NCI-H2081 (cell line): ENCODE measurements at regions not wholly inside any gene's neighbourhood (a gene's known extent, or its start where the extent isn't known, plus 50 kb on each side); places are given as distances from the start of the nearest gene placed in this dataset.
"Not testable (repeated sequence)": the region's sequence is repeated elsewhere in the genome, so short reads cannot be mapped to it uniquely, and the experiment has no call there.

ENCODE experiments used
- DNase-seq, 2 experiments: peaks; one replicate each; lab custom pipeline; 2025; lab: John Stamatoyannopoulos, UW

- no peak for DNase-seq
These were observed 109.5 kb upstream of the SLC1A4 start for GRCh38 chr2:64879745-64880144.

GRCh38 chr2:64880193-64880951, 108.8 kb upstream of the SLC1A4 start:
- DNase-seq: peak in 1 of 2 experiments; percentile 18

- DNase-seq: no peak
These were observed 108.1 kb upstream of the SLC1A4 start for GRCh38 chr2:64881037-64881492.

- no peak for DNase-seq
These were observed 101.6 kb upstream of the SLC1A4 start for GRCh38 chr2:64887565-64887964.

GRCh38 chr2:64888591-64889309, 100.4 kb upstream of the SLC1A4 start:
- no peak for DNase-seq

GRCh38 chr2:64889803-64890202, 99.4 kb upstream of the SLC1A4 start:
- DNase-seq: no peak

- not testable (repeated sequence) for DNase-seq
These were observed 92.6 kb upstream of the SLC1A4 start for GRCh38 chr2:64896572-64896971.

- no peak for DNase-seq
These were observed 89.9 kb upstream of the SLC1A4 start for GRCh38 chr2:64899081-64899865.

GRCh38 chr2:64899876-64900275, 89.3 kb upstream of the SLC1A4 start:
- DNase-seq: not testable (repeated sequence)

GRCh38 chr2:64904413-64905329, 84.5 kb upstream of the SLC1A4 start:
- DNase-seq: no peak

- DNase-seq: no peak
These were observed 83.7 kb upstream of the SLC1A4 start for GRCh38 chr2:64905338-64906024.

- DNase-seq: no peak
These were observed 82.2 kb upstream of the SLC1A4 start for GRCh38 chr2:64906853-64907536.

GRCh38 chr2:64908406-64908805, 80.8 kb upstream of the SLC1A4 start:
- no peak for DNase-seq

- no peak for DNase-seq
These were observed 78.7 kb upstream of the SLC1A4 start for GRCh38 chr2:64910523-64910922.

- DNase-seq: no peak
These were observed 78.2 kb upstream of the SLC1A4 start for GRCh38 chr2:64910972-64911433.

- peak; percentile 56 to 75 for DNase-seq
These were observed 75.8 kb upstream of the SLC1A4 start for GRCh38 chr2:64913357-64913869.

GRCh38 chr2:64914247-64914646, 75.0 kb upstream of the SLC1A4 start:
- DNase-seq: no peak

GRCh38 chr2:64914735-64915509, 74.3 kb upstream of the SLC1A4 start:
- no peak for DNase-seq

- DNase-seq: no peak
These were observed 73.7 kb upstream of the SLC1A4 start for GRCh38 chr2:64915510-64915900.
